ENCODE measurements at regions not wholly inside any gene's neighbourhood (a gene's known extent, or its start where the extent isn't known, plus 50 kb on each side); places are given as distances from the start of the nearest gene placed in this dataset.

GRCh38 chr4:37040816-37041215, 203.7 kb upstream of the NWD2 start:
- no peak for TF ChIP-seq CTCF (IDR thresholded peaks at IDR 0.05)
- Histone ChIP-seq H3K27me3 (replicated peaks; ENCODE audit: insufficient read depth) (no peaks in the 10 kb centered on the region), H3K4me1 (ENCODE audit: control insufficient read depth in 1 of 2, low read depth in 2 of 2) (no peaks in the 10 kb centered on the region), H3K4me3 (no peak overlapping the region), H3K36me3 (no peaks in the 10 kb centered on the region), H3K9me3 (no peaks in the 10 kb centered on the region), H3K27ac (no peak overlapping the region)
- ATAC-seq (ENCODE audit: insufficient number of reproducible peaks, low FRiP score, low read depth), result no peak
- no peak for DNase-seq (ENCODE audit: low spot score)

- H3K27me3 ChIP-seq (replicated peaks; ENCODE audit: insufficient read depth), result no peaks in the 10 kb centered on the region
- no peaks in the 10 kb centered on the region for H3K36me3 ChIP-seq
- H3K4me3 ChIP-seq, result no peak overlapping the region
- no peaks in the 10 kb centered on the region for H3K9me3 ChIP-seq
- TF ChIP-seq CTCF (IDR thresholded peaks at IDR 0.05), result no peak
- H3K4me1 ChIP-seq (ENCODE audit: control insufficient read depth in 1 of 2, low read depth in 2 of 2), result no peaks in the 10 kb centered on the region
- DNase-seq (ENCODE audit: low spot score) (no peak), ATAC-seq (ENCODE audit: insufficient number of reproducible peaks, low FRiP score, low read depth) (no peak)
- H3K27ac ChIP-seq, result no peak overlapping the region
Observed at GRCh38 chr4:37043342-37043741, 201.2 kb upstream of the NWD2 start.

- H3K4me3 ChIP-seq, result no peak overlapping the region
- ATAC-seq (ENCODE audit: insufficient number of reproducible peaks, low FRiP score, low read depth) (no peak), DNase-seq (ENCODE audit: low spot score) (no peak)
- no peaks in the 10 kb centered on the region for H3K4me1 ChIP-seq (ENCODE audit: control insufficient read depth in 1 of 2, low read depth in 2 of 2)
- no peaks in the 10 kb centered on the region for H3K36me3 ChIP-seq
- no peaks in the 10 kb centered on the region for H3K27me3 ChIP-seq (replicated peaks; ENCODE audit: insufficient read depth)
- no peak for TF ChIP-seq CTCF (IDR thresholded peaks at IDR 0.05)
- H3K27ac ChIP-seq, result no peak overlapping the region
- no peaks in the 10 kb centered on the region for H3K9me3 ChIP-seq
Observed at GRCh38 chr4:37051111-37051510, 193.4 kb upstream of the NWD2 start.

GRCh38 chr4:37051866-37052265, 192.7 kb upstream of the NWD2 start:
- no peak for DNase-seq (ENCODE audit: low spot score)
- no peaks in the 10 kb centered on the region for H3K9me3 ChIP-seq
- TF ChIP-seq CTCF (IDR thresholded peaks at IDR 0.05), result no peak
- H3K27ac ChIP-seq, result no peak overlapping the region
- H3K4me3 ChIP-seq, result no peak overlapping the region
- no peak for ATAC-seq (ENCODE audit: insufficient number of reproducible peaks, low FRiP score, low read depth)
- H3K36me3 ChIP-seq, result no peaks in the 10 kb centered on the region
- H3K27me3 ChIP-seq (replicated peaks; ENCODE audit: insufficient read depth), result no peaks in the 10 kb centered on the region
- no peaks in the 10 kb centered on the region for H3K4me1 ChIP-seq (ENCODE audit: control insufficient read depth in 1 of 2, low read depth in 2 of 2)

- Histone ChIP-seq H3K27me3 (replicated peaks; ENCODE audit: insufficient read depth) (no peaks in the 10 kb centered on the region), H3K27ac (no peak overlapping the region), H3K4me1 (ENCODE audit: control insufficient read depth in 1 of 2, low read depth in 2 of 2) (no peaks in the 10 kb centered on the region), H3K4me3 (no peak overlapping the region), H3K36me3 (no peaks in the 10 kb centered on the region), H3K9me3 (no peaks in the 10 kb centered on the region)
- ATAC-seq (ENCODE audit: insufficient number of reproducible peaks, low FRiP score, low read depth) (no peak), DNase-seq (ENCODE audit: low spot score) (no peak)
- TF ChIP-seq CTCF (IDR thresholded peaks at IDR 0.05), result no peak
Observed at GRCh38 chr4:37054531-37055077, 189.9 kb upstream of the NWD2 start.
